SK-MEL-5 (cell line): ENCODE measurements at regions not wholly inside any gene's neighbourhood (a gene's known extent, or its start where the extent isn't known, plus 50 kb on each side); places are given as distances from the start of the nearest gene placed in this dataset.

Experiments
- DNase-seq: peaks from one replicate; pipeline ENCODE4 v3.0.0-alpha.2; 2016; ENCODE audit warnings: low read depth, low spot score
- in situ Hi-C: cut with HindIII; loops from 2 replicates; pipeline ENCODE4 v1.10.0; 2016; ENCODE audit warnings: low sequenced_read_pairs, high pct_unique_total_duplicates, low pct_unique_long_range_greater_than_20kb

DNA sequence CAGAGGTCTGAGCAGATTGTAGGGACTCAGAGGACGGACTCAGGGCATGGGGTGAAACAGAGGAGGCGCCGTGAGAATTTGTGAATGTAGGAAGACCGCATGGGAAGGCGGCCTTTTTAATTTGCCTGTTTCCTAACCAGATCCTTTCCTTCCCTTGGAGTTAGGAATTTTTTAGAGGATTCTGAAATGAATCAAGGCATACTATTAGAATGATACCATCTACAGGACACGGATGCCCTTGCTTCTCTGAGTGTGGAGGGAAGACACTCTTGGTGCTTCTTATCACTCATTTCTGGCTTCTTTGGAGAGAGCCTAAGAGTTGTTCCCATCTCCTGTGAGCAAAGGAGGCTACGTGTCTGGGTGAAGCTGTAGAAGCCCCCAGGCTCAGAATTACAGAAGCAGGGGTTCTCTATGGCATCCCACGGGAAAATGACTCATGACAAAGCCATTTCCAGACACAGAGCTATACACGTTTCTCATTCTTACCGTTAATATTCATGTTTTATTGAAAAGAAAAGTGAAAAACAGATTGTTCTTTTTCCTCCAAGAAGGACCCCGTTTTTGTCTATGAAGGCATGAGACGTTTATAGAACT, 148.5 kb downstream of the EDN3 start:
- in situ Hi-C loops: no loop called here
- no peak for DNase-seq

GRCh38 chr20:59451066-59451630, 150.7 kb downstream of the EDN3 start:
- in situ Hi-C loops: no loop called here
- DNase-seq: no peak

- in situ Hi-C loops: no loop called here
- DNase-seq: no peak
These were observed 151.2 kb downstream of the EDN3 start for GRCh38 chr20:59451641-59452040.

- DNase-seq: no peak
- in situ Hi-C loops: no loop called here
These were observed 151.5 kb upstream of the PHACTR3 start for GRCh38 chr20:59452856-59453255.

DNA sequence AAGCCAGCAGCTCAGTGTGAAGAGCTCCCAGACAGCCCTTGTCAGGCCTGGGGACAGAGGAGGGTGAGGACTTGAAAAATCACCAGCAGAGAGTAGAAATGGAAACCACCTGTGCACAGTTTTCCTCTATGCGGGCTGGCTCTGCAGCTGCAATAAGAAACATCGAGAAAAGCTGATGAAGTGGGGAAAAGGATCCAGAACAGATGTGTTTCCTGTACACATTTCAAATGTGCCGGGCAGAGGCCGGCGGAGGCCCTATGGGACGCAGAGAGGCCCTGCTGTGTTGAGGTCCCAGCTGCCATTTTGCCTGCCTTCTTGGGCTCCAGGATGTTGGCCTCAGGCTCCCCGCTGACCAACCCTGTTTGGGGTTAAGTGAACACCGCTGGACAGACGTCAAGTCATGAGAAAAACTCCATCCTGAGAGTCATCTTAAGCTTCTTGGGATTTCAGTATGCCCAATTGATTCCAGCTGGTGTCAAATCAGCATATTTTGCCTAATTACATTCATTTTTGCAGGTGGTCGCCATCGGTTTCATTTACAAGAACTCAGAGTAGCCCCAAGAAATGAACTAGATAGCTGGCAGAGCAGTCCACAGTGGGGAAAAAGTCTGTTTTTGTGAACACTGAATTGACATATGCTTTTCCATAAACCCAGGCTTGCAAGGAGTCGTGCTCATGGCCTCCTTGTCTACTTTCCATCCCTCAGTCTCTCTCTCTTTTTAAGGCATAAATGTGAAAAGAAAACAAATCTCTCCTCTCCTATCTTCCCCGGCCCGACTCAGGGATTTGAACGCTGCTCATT, 150.4 kb upstream of the PHACTR3 start:
- in situ Hi-C loops: no loop called here
- DNase-seq: no peak

DNA sequence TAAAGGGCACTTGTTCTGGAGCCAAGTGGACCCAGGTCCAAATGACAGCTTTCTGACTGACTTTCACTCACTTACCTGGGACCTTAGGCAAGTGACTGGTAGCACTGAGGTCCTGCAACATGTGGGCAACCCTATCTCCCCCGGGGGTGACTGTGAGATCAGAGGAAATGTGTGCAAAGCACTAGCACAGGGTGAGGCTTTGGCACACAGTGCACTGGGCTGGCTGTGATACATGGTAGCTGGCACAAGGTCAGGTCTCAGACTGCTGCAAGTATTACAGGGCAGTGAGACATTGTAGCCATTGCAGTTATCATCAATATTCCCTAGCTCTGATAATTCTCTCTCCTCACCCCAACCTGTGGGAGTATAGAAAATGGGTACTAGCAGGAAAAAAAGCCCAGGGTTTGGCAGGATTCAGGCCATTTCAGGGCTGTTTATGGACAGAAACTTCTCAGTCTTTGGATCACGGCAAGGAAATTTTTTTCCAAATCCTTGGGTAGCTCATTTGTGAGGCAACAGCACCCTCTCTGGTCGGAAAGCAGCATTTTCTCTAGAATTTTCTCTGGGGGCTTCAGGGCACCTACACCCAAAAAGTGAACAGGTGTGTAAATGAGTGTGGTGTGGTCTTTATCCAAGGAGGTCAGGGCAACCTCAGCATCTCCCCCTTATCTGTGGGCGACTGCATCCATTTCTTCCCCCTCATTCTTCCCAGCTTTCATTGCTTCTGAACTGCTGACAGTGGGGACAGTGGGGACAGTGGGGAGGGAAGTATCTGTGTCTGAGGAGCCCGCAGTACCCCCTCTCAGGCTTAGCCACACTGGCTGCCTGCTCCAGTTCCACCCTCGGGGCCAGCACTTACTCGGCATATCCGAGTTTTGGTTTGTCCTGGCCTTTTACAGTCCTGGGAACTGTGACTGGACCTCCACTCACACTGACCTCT, 148.7 kb upstream of the PHACTR3 start:
- DNase-seq: peak; percentile 54
- in situ Hi-C loops: no loop called here

DNA sequence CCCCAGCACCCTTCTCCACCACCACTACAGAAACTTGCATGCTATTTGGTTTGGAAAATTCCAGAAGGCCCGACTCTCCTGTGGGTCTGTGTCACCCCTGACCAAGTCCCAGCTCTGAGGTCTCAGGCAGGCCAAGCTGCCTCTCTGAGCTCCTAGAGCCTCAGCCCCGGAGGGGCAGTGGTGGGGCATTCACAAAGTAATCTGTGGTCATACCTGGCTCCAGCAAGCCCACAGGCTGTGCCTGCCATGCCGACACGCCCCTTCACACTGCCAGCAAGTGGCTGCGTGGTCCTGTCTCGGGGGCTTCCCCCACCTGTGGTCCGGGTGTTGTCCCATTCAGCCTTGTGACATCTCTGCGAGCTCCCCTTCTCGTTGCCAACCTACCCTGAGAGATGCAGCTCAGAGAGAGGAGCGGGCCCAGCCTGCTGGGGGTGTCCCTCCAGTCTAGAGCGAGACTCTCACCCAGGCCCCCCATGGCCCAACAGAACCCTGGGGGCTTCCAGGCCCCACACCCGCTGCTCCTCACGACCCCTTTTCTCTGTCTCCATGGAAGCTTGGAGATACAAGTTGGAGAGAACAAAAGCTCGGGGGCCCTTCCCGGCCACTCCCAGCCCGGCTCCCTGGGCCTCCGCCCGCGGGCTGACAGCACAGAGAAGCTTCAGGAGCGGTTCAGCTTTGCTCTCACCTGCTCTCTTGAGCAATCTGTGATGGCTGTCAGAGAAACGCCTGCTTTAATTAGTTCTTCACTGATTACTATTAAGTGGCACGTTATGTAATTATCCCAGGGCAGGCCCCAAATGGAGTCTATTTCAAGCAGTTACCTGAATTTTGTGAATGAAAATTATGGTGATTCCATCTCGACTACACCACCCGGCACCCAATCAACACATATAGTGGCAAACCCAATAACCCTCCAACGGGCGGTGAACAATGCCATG, 147.7 kb upstream of the PHACTR3 start:
- no peak for DNase-seq
- in situ Hi-C loops: no loop called here

- in situ Hi-C loops: no loop called here
- peak; percentile 47 for DNase-seq
These were observed 145.7 kb upstream of the PHACTR3 start for GRCh38 chr20:59458645-59459044.

DNA sequence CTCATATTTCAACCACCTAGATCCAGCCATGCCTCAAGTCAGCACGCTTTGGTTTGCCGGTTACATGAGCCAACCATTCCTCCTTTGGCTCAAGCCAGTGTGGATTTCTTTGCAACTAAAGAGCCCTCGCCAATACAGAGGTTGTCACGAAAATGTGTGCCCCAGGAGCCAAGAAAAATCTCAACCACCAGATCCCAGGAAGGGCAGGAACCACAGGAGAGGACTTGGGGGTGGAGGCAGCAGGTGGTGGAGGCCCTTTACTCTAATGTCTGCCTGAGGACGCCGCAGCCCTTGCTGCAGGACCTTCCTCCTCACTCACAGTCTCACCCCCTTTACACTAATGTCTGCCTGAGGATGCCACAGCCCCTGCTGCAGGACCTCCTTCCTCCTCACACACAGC, 144.8 kb upstream of the PHACTR3 start:
- DNase-seq: no peak
- in situ Hi-C loops: no loop called here

DNA sequence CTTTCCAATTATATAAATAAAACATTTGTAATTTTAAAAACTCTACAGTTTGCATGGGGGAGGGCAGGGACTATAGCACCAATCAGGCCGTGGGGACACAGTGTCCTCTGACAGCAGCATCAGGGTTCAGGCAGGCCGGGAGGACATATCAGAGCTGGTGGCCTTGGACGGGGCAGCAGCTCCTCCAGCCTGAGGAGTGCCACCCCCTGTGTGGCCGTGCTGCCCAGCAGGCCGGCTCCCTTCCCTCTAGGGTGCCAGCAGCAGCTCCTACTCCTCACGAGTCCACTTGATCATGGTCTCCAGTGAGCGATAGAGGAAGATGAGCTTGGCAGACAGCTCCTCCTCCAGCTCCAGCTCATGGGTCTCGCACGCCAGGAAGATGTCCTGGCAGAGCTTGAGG, 144.0 kb upstream of the PHACTR3 start:
- no peak for DNase-seq
- in situ Hi-C loops: no loop called here

GRCh38 chr20:59461526-59461925, 142.8 kb upstream of the PHACTR3 start:
- in situ Hi-C loops: no loop called here
- no peak for DNase-seq

DNA sequence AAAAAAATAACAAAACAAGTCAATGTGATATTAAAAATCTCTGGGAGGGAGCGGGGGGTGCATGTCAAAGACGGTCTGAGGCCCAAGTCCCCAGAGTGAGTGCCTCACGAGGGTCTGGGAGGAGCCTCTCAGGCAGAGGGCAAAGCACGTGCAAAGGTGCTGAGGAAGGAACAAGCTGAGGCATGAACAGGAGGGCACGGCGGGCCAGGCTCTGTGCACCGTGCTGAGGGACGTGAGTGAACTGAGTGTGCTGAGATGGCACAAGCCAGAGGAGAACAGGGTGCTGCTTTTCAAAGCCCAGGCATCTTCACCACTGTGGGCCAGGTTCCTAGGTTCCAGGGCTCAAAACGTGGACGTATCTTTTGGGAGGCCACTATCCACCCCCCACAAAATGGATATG, 142.1 kb upstream of the PHACTR3 start:
- in situ Hi-C loops: no loop called here
- no peak for DNase-seq

GRCh38 chr20:59463541-59463940, 140.8 kb upstream of the PHACTR3 start:
- DNase-seq: no peak
- in situ Hi-C loops: no loop called here

- DNase-seq: no peak
- in situ Hi-C loops: no loop called here
These were observed 138.1 kb upstream of the PHACTR3 start for GRCh38 chr20:59466107-59466815.

- in situ Hi-C loops: no loop called here
- no peak for DNase-seq
These were observed 135.5 kb upstream of the PHACTR3 start for GRCh38 chr20:59468831-59469230.
